H1 (cell line): ENCODE measurements at regions not wholly inside any gene's neighbourhood (a gene's known extent, or its start where the extent isn't known, plus 50 kb on each side); places are given as distances from the start of the nearest gene placed in this dataset.

Experiments used
- CEBPB ChIP-seq: IDR thresholded peaks from 2 replicates; pipeline ENCODE4 v1.6.1; 2012; ENCODE audit warnings: low read depth, low read length
- EZH2 ChIP-seq: fragments of 200-600 bp; sonication (generic); IDR thresholded peaks from 2 replicates; pipeline ENCODE4 v1.7.1; 2012; ENCODE audit warnings: low read depth, mild to moderate bottlenecking, moderate library complexity, low read length, inconsistent platforms; ENCODE audit not compliant: severe bottlenecking
- GABPA ChIP-seq: IDR thresholded peaks from 2 replicates; pipeline ENCODE4 v1.6.1; 2011; ENCODE audit warnings: mild to moderate bottlenecking, low read length, moderate library complexity, borderline replicate concordance; ENCODE audit not compliant: insufficient read depth
- JUN ChIP-seq: IDR thresholded peaks from 2 replicates; pipeline ENCODE4 v1.6.1; 2011; ENCODE audit warnings: low read depth, mild to moderate bottlenecking, improper control_type of control experiment, low read length
- NRF1 ChIP-seq: IDR thresholded peaks from 2 replicates; pipeline ENCODE4 v1.6.1; 2011; ENCODE audit warnings: mild to moderate bottlenecking, low read depth, low read length, improper control_type of control experiment

DNA sequence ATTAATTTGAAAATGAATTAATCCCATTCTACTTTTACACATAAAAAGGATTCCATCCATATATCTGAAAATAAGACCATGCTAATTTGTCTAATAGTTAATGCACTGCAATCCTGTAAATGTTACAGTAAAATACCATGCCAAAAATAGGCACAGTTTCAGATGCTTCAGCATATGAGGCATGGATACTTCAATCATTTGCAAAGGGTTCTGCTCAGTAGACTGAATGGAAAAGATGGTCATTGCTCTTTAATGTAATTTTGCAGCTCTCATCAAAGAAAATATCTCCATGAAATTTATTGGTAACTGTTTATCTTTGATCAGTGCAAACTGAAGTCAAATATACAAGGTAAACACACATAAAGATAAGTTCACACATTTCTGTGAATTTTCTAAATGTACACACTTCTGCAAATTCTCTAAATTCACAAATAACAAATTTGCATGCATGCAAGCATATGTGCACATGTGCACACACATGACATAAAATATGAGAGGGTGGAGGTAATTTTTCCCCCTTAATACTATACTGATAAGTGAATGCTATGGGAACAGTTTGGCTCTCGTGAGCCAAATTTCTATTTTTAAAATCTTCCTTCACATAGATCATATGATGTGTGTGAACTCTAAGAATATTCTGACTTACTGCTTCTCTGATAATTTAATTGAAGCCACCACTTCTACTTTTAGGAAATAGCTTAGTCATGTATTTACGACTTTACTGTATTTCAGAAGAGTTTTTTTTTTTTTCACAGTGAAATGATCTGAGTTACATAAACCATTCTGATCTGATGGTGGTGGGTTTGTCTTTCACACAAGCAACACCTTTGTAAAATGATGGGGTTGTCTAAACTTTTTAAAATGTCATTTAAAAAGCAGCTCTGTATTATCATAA, 996.8 kb upstream of the CITED2 start:
- TF ChIP-seq JUN (no peak), EZH2 (no peak), NRF1 (no peak), CEBPB (no peak), GABPA (no peak)
